ENCODE measurements at regions not wholly inside any gene's neighbourhood (a gene's known extent, or its start where the extent isn't known, plus 50 kb on each side); places are given as distances from the start of the nearest gene placed in this dataset.

GRCh38 chr12:24436667-24437066, 487.2 kb upstream of the SOX5 start:
- TF ChIP-seq ZBTB7A (IDR thresholded peaks at IDR 0.05; ENCODE audit: low read depth) (no peak), FOXM1 (IDR thresholded peaks at IDR 0.05; ENCODE audit: borderline replicate concordance, low read depth) (no peak), TAF1 (IDR thresholded peaks at IDR 0.05; ENCODE audit: low read depth) (no peak)
- TF ChIP-seq, protein P1, sequence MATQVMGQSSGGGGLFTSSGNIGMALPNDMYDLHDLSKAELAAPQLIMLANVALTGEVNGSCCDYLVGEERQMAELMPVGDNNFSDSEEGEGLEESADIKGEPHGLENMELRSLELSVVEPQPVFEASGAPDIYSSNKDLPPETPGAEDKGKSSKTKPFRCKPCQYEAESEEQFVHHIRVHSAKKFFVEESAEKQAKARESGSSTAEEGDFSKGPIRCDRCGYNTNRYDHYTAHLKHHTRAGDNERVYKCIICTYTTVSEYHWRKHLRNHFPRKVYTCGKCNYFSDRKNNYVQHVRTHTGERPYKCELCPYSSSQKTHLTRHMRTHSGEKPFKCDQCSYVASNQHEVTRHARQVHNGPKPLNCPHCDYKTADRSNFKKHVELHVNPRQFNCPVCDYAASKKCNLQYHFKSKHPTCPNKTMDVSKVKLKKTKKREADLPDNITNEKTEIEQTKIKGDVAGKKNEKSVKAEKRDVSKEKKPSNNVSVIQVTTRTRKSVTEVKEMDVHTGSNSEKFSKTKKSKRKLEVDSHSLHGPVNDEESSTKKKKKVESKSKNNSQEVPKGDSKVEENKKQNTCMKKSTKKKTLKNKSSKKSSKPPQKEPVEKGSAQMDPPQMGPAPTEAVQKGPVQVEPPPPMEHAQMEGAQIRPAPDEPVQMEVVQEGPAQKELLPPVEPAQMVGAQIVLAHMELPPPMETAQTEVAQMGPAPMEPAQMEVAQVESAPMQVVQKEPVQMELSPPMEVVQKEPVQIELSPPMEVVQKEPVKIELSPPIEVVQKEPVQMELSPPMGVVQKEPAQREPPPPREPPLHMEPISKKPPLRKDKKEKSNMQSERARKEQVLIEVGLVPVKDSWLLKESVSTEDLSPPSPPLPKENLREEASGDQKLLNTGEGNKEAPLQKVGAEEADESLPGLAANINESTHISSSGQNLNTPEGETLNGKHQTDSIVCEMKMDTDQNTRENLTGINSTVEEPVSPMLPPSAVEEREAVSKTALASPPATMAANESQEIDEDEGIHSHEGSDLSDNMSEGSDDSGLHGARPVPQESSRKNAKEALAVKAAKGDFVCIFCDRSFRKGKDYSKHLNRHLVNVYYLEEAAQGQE (IDR thresholded peaks at IDR 0.05; ENCODE audit: low read depth): no peak
- TF ChIP-seq, protein P2, sequence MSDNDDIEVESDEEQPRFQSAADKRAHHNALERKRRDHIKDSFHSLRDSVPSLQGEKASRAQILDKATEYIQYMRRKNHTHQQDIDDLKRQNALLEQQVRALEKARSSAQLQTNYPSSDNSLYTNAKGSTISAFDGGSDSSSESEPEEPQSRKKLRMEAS (IDR thresholded peaks at IDR 0.05): no peak

Data from Ishikawa (cell line).